HCT116 (cell line): ENCODE measurements at regions not wholly inside any gene's neighbourhood (a gene's known extent, or its start where the extent isn't known, plus 50 kb on each side); places are given as distances from the start of the nearest gene placed in this dataset.

Experiments
- CTCF ChIP-seq, 3 experiments: fragments of 200-600 bp in 1 of 3; sonication (generic) in 1 of 3; IDR thresholded peaks in 2 of 3; conservative IDR thresholded peaks in 1 of 3; 2 replicates each; pipeline ENCODE4 v1.5.1; 2012 to 2017; ENCODE audit warnings: low read depth in 2 of 3, low read length in 2 of 3, antibody characterized with exemption in 1 of 3, borderline replicate concordance in 1 of 3, control low read depth in 1 of 3, mild to moderate bottlenecking in 1 of 3, mixed read lengths in 1 of 3, mixed run types in 1 of 3, moderate library complexity in 1 of 3; ENCODE audit not compliant: insufficient read depth in 1 of 3
- EZH2 ChIP-seq: fragments of 200-600 bp; sonication (generic); IDR thresholded peaks from 2 replicates; pipeline ENCODE4 v1.6.1; 2017; ENCODE audit warnings: antibody characterized with exemption, mixed run types
- EZH2phosphoT487 ChIP-seq: fragments of 200-600 bp; IDR thresholded peaks from 2 replicates; pipeline ENCODE4 v1.6.1; 2018; ENCODE audit warnings: antibody characterized with exemption, borderline replicate concordance
- JUND ChIP-seq: IDR thresholded peaks from 2 replicates; pipeline ENCODE4 v1.6.1; 2012
- POLR2A ChIP-seq: IDR thresholded peaks from 2 replicates; pipeline ENCODE4 v1.7.0; 2011; ENCODE audit warnings: borderline replicate concordance; ENCODE audit not compliant: insufficient read depth, insufficient read length; ENCODE audit errors: extremely low read depth
- YY1 ChIP-seq: IDR thresholded peaks from 2 replicates; pipeline ENCODE4 v1.6.1; 2011; ENCODE audit warnings: low read length, low read depth, moderate library complexity, mild to moderate bottlenecking; ENCODE audit not compliant: insufficient replicate concordance; ENCODE audit errors: extremely low read depth

GRCh38 chr12:125678589-125678993, 613.4 kb downstream of the AACS start:
- TF ChIP-seq POLR2A (no peak), EZH2phosphoT487 (no peak), EZH2 (no peak), YY1 (no peak), CTCF (IDR thresholded peaks at IDR 0.05 in 2 of 3, conservative IDR thresholded peaks at IDR 0.05 in 1 of 3; ENCODE audit: borderline replicate concordance in 1 of 3, insufficient read depth in 1 of 3, low read depth in 2 of 3, low read length in 2 of 3) (no peak), JUND (no peak)
